Natural killer cell (primary cell): ENCODE measurements at regions not wholly inside any gene's neighbourhood (a gene's known extent, or its start where the extent isn't known, plus 50 kb on each side); places are given as distances from the start of the nearest gene placed in this dataset.

Experiments
- ATAC-seq, 3 donors: fragments of 150-1000 bp in 2 of 3; fragments of 200-7000 bp in 1 of 3; cut with Tn5 transposase; 1 replicate in 1 of 3; 2 replicates in 2 of 3; pipeline ENCODE4 v1.10.0; 2021; ENCODE audit warnings: mild to moderate bottlenecking in 2 of 3, moderate library complexity in 2 of 3
- DNase-seq, 2 donors: peaks; one replicate each; pipeline versions ENCODE4 v3.0.0 to v3.0.0-alpha.2; 2013 to 2021; ENCODE audit warnings: mixed read lengths in 1 of 2
- H3K27ac ChIP-seq: one replicate; pipeline ENCODE4 v1.5.1; 2013; ENCODE audit warnings: mild to moderate bottlenecking, low read length
- H3K27me3 ChIP-seq: one replicate; pipeline ENCODE4 v1.6.1; 2013; ENCODE audit warnings: low read length; ENCODE audit not compliant: control insufficient read depth, insufficient read depth
- H3K36me3 ChIP-seq: one replicate; pipeline ENCODE4 v1.6.1; 2013; ENCODE audit warnings: low read length; ENCODE audit not compliant: control insufficient read depth, insufficient read depth
- H3K4me1 ChIP-seq: one replicate; pipeline ENCODE4 v1.6.1; 2013; ENCODE audit warnings: low read length; ENCODE audit not compliant: control insufficient read depth, insufficient read depth
- H3K4me3 ChIP-seq: one replicate; pipeline ENCODE4 v1.5.1; 2013; ENCODE audit warnings: low read length
- H3K9me3 ChIP-seq: one replicate; pipeline ENCODE4 v1.6.1; 2013; ENCODE audit warnings: low read length; ENCODE audit not compliant: control insufficient read depth, insufficient read depth
- H3K27ac Mint-ChIP-seq, 2 donors: one replicate each; pipeline ENCODE4 v1.8.0; 2022; ENCODE audit warnings: mild to moderate bottlenecking in 2 of 2, mixed read lengths in 2 of 2, moderate library complexity in 1 of 2
- H3K27me3 Mint-ChIP-seq, 2 donors: one replicate each; pipeline ENCODE4 v1.8.0; 2022; ENCODE audit warnings: low read depth in 2 of 2, mixed read lengths in 2 of 2
- H3K36me3 Mint-ChIP-seq: one replicate; pipeline ENCODE4 v1.8.0; 2022; ENCODE audit warnings: mixed read lengths
- H3K4me1 Mint-ChIP-seq, 2 donors: one replicate each; pipeline ENCODE4 v1.8.0; 2022; ENCODE audit warnings: mixed read lengths in 2 of 2
- H3K4me3 Mint-ChIP-seq: one replicate; pipeline ENCODE4 v1.8.0; 2022; ENCODE audit warnings: mild to moderate bottlenecking, moderate library complexity, mixed read lengths
- H3K9me3 Mint-ChIP-seq, 2 donors: one replicate each; pipeline ENCODE4 v1.8.0; 2022; ENCODE audit warnings: mixed read lengths in 2 of 2
- CTCF ChIP-seq: fragments of 200-600 bp; IDR thresholded peaks from one replicate; pipeline ENCODE4 v1.8.0; 2022; ENCODE audit warnings: antibody characterized with exemption
- WGBS: methylation state at CpG from one replicate; pipeline ENCODE4 v1.1.7; 2013; ENCODE audit warnings: missing lambda C conversion rate; ENCODE audit not compliant: insufficient coverage; 5-methylcytosine and 5-hydroxymethylcytosine counted together
- intact Hi-C: fragments of 100-400 bp; cut with micrococcal nuclease; formaldehyde crosslinking; loops from one replicate; pipeline ENCODE4 v1.14.2; 2022

GRCh38 chr10:78879621-78880020 lies 189.1 kb upstream of the ZMIZ1 start:
- Histone ChIP-seq H3K27ac (no peak overlapping the region), H3K4me3 (no peak overlapping the region), H3K36me3 (no peaks in the 10 kb centered on the region), H3K27me3 (peaks cover 4% of the 10 kb centered on the region), H3K9me3 (peaks cover 4% of the 10 kb centered on the region), H3K4me1 (no peaks in the 10 kb centered on the region)
- peaks cover 17% of the 10 kb centered on the region for H3K36me3 Mint-ChIP-seq
- intact Hi-C loops: no loop called here
- no peak for DNase-seq
- H3K4me3 Mint-ChIP-seq: no peak overlapping the region
- H3K4me1 Mint-ChIP-seq: no peaks in the 10 kb centered on the region
- no peak for ATAC-seq
- H3K27me3 Mint-ChIP-seq: peaks cover 20 to 41% of the 10 kb centered on the region in 2 donors
- no CpG with 5 or more reads among the region's 3 CpGs for WGBS
- no peak for TF ChIP-seq CTCF
- H3K27ac Mint-ChIP-seq: no peak overlapping the region
- peaks cover 5 to 11% of the 10 kb centered on the region in 2 donors for H3K9me3 Mint-ChIP-seq

- Histone ChIP-seq H3K27me3 (no peaks in the 10 kb centered on the region), H3K4me3 (no peak overlapping the region), H3K36me3 (no peaks in the 10 kb centered on the region), H3K4me1 (no peaks in the 10 kb centered on the region), H3K27ac (no peak overlapping the region), H3K9me3 (peaks cover 5% of the 10 kb centered on the region)
- no peak for TF ChIP-seq CTCF
- no peak for DNase-seq
- Mint-ChIP-seq H3K36me3 (no peaks in the 10 kb centered on the region), H3K27me3 (peaks cover 20 to 46% of the 10 kb centered on the region in 2 donors), H3K4me3 (no peak overlapping the region), H3K4me1 (no peaks in the 10 kb centered on the region), H3K27ac (no peak overlapping the region), H3K9me3 (peaks cover 0 to 6% of the 10 kb centered on the region in 2 donors)
- intact Hi-C loops: no loop called here
- no peak for ATAC-seq
These were observed 182.6 kb upstream of the ZMIZ1 start for GRCh38 chr10:78886129-78886528.

GRCh38 chr10:78889536-78890063 lies 179.2 kb upstream of the ZMIZ1 start:
- no peak for ATAC-seq
- no peaks in the 10 kb centered on the region for H3K36me3 ChIP-seq
- 78% methylated on average over 7 of the region's 7 CpGs for WGBS
- peaks cover 5% of the 10 kb centered on the region for H3K9me3 ChIP-seq
- H3K4me1 ChIP-seq: no peaks in the 10 kb centered on the region
- H3K27me3 ChIP-seq: no peaks in the 10 kb centered on the region
- Mint-ChIP-seq H3K36me3 (no peaks in the 10 kb centered on the region), H3K27me3 (peaks cover 18 to 33% of the 10 kb centered on the region in 2 donors), H3K4me1 (no peaks in the 10 kb centered on the region), H3K27ac (no peak overlapping the region), H3K9me3 (peaks cover 0 to 6% of the 10 kb centered on the region in 2 donors), H3K4me3 (no peak overlapping the region)
- intact Hi-C loops: no loop called here
- H3K27ac ChIP-seq: no peak overlapping the region
- no peak overlapping the region for H3K4me3 ChIP-seq
- no peak for DNase-seq
- no peak for TF ChIP-seq CTCF

GRCh38 chr10:78890506-78890905 lies 178.3 kb upstream of the ZMIZ1 start:
- Histone ChIP-seq H3K36me3 (no peaks in the 10 kb centered on the region), H3K9me3 (peaks cover 5% of the 10 kb centered on the region), H3K4me1 (no peaks in the 10 kb centered on the region), H3K4me3 (no peak overlapping the region), H3K27me3 (no peaks in the 10 kb centered on the region), H3K27ac (no peak overlapping the region)
- H3K9me3 Mint-ChIP-seq: peaks cover 0 to 6% of the 10 kb centered on the region in 2 donors
- no peaks in the 10 kb centered on the region for H3K36me3 Mint-ChIP-seq
- H3K27ac Mint-ChIP-seq: no peak overlapping the region
- no peak for DNase-seq
- no peak overlapping the region for H3K4me3 Mint-ChIP-seq
- intact Hi-C loops: no loop called here
- H3K4me1 Mint-ChIP-seq: no peaks in the 10 kb centered on the region
- no peak for TF ChIP-seq CTCF
- WGBS: 82% methylated on average over 3 of the region's 3 CpGs
- peaks cover 18 to 28% of the 10 kb centered on the region in 2 donors for H3K27me3 Mint-ChIP-seq
- no peak for ATAC-seq
